Lower leg skin (tissue), 4 donors: ENCODE measurements at regions not wholly inside any gene's neighbourhood (a gene's known extent, or its start where the extent isn't known, plus 50 kb on each side); places are given as distances from the start of the nearest gene placed in this dataset.

ENCODE experiments used
- DNase-seq, 2 donors: peaks; one replicate each; pipeline ENCODE4 v3.0.0-alpha.2; 2019; ENCODE audit warnings: low spot score in 2 of 2
- H3K4me3 ChIP-seq: fragments of 200-600 bp; sonication (generic); 2 replicates; pipeline ENCODE4 v1.5.1; 2017; ENCODE audit warnings: mild to moderate bottlenecking, low read depth; ENCODE audit not compliant: poor library complexity, severe bottlenecking
- POLR2A ChIP-seq, 2 donors: fragments of 450-650 bp; IDR thresholded peaks; one replicate each; pipeline ENCODE4 v1.6.1; 2016 to 2017; ENCODE audit warnings: antibody characterized with exemption in 2 of 2, mild to moderate bottlenecking in 1 of 2, moderate library complexity in 1 of 2
- WGBS, 2 donors: methylation state at CpG; one replicate each; pipeline ENCODE4 v1.1.5; 2018; 5-methylcytosine and 5-hydroxymethylcytosine counted together
- intact Hi-C: fragments of 100-400 bp; cut with DNase I; formaldehyde crosslinking; loops from one replicate; pipeline ENCODE4 v1.15.0; 2023; ENCODE audit warnings: low total_unique reads
- TF ChIP-seq, protein P1 (sequence below), 3 donors: fragments of 450-650 bp; IDR thresholded peaks; one replicate each; pipeline ENCODE4 v1.5.1; 2016; ENCODE audit warnings: antibody characterized with exemption in 3 of 3, mild to moderate bottlenecking in 3 of 3, moderate library complexity in 2 of 3

GRCh38 chr1:79302380-79302930, 295.9 kb upstream of the ADGRL4 start:
- TF ChIP-seq, protein P1, sequence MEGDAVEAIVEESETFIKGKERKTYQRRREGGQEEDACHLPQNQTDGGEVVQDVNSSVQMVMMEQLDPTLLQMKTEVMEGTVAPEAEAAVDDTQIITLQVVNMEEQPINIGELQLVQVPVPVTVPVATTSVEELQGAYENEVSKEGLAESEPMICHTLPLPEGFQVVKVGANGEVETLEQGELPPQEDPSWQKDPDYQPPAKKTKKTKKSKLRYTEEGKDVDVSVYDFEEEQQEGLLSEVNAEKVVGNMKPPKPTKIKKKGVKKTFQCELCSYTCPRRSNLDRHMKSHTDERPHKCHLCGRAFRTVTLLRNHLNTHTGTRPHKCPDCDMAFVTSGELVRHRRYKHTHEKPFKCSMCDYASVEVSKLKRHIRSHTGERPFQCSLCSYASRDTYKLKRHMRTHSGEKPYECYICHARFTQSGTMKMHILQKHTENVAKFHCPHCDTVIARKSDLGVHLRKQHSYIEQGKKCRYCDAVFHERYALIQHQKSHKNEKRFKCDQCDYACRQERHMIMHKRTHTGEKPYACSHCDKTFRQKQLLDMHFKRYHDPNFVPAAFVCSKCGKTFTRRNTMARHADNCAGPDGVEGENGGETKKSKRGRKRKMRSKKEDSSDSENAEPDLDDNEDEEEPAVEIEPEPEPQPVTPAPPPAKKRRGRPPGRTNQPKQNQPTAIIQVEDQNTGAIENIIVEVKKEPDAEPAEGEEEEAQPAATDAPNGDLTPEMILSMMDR (IDR thresholded peaks at IDR 0.05): no peak
- no peak for TF ChIP-seq POLR2A (IDR thresholded peaks at IDR 0.05)
- intact Hi-C loops: no loop called here
- H3K4me3 ChIP-seq: no peak overlapping the region
- WGBS, 2 donors: 46 to 53% methylated on average over 6 of the region's 6 CpGs
- DNase-seq: no peak

DNA sequence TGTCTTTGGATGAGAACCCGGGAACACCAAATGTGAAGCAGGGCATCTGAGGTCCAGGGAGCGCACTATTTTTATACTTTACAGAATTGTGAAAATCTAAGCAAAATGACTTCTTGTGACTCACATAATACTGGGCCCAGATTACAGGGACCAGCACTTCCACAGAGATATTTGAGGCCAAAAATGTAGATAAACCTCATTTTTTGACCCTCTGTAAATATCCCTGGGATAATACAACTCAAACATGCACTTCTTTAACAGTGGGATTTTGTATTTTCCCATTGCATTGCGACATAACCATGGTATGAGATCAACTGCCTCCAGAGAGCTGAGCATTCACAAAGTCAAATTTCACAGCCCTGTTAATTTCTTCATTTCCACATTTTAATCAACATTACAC, 289.4 kb upstream of the ADGRL4 start:
- no peak for DNase-seq
- TF ChIP-seq, protein P1 (IDR thresholded peaks at IDR 0.05): no peak
- no peak for TF ChIP-seq POLR2A (IDR thresholded peaks at IDR 0.05)
- intact Hi-C loops: no loop called here
- 59 to 66% methylated on average over 3 of the region's 3 CpGs for WGBS, 2 donors
- H3K4me3 ChIP-seq: no peak overlapping the region

- no peak overlapping the region for H3K4me3 ChIP-seq
- intact Hi-C loops: no loop called here
- no peak for DNase-seq
- no peak for TF ChIP-seq POLR2A (IDR thresholded peaks at IDR 0.05)
- TF ChIP-seq, protein P1 (IDR thresholded peaks at IDR 0.05): no peak
- 71 to 88% methylated on average over 1 of the region's 1 CpG for WGBS, 2 donors
Measured at GRCh38 chr1:79293611-79294010, 287.1 kb upstream of the ADGRL4 start.

DNA sequence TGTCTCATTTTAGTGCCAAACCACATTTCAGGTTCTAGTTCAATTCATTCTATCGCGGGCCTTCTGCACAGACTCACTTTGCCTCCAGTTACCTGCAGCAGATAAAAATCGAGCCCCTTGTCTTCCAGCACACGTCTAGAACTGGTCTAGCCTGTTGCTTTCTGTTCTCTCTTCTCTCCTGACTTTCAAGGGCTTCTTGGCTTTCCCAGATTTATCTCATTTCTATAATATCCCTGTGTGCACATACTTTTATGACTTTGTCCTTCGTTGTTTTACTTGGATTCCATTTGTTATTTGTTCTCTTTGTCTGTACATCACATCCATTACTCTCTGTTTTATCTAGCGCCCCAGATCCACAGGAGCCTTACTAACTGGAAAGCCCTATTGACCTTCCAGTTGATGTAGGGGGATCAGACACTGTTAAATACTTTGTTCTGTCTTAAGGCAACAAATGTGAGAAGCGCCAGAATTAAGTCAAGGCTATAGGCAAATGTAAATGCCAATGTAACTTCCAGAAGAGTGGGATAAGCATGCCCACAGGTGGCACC, 284.5 kb upstream of the ADGRL4 start:
- WGBS, 2 donors: 83 to 85% methylated on average over 7 of the region's 7 CpGs
- DNase-seq: no peak
- no peak overlapping the region for H3K4me3 ChIP-seq
- intact Hi-C loops: no loop called here
- TF ChIP-seq POLR2A (IDR thresholded peaks at IDR 0.05): no peak
- TF ChIP-seq, protein P1 (IDR thresholded peaks at IDR 0.05): no peak

GRCh38 chr1:79287982-79288381, 281.5 kb upstream of the ADGRL4 start:
- TF ChIP-seq, protein P1 (IDR thresholded peaks at IDR 0.05): no peak
- no peak for TF ChIP-seq POLR2A (IDR thresholded peaks at IDR 0.05)
- WGBS, 2 donors: 70 to 75% methylated on average over 2 of the region's 2 CpGs
- DNase-seq: no peak
- H3K4me3 ChIP-seq: no peak overlapping the region
- intact Hi-C loops: no loop called here

- no peak for DNase-seq
- 68 to 72% methylated on average over 2 of the region's 2 CpGs for WGBS, 2 donors
- no peak for TF ChIP-seq POLR2A (IDR thresholded peaks at IDR 0.05)
- TF ChIP-seq, protein P1 (IDR thresholded peaks at IDR 0.05): no peak
- no peak overlapping the region for H3K4me3 ChIP-seq
- intact Hi-C loops: no loop called here
Measured at GRCh38 chr1:79285667-79286066, 279.1 kb upstream of the ADGRL4 start.
